ENCODE measurements at regions not wholly inside any gene's neighbourhood (a gene's known extent, or its start where the extent isn't known, plus 50 kb on each side); places are given as distances from the start of the nearest gene placed in this dataset.

DNA sequence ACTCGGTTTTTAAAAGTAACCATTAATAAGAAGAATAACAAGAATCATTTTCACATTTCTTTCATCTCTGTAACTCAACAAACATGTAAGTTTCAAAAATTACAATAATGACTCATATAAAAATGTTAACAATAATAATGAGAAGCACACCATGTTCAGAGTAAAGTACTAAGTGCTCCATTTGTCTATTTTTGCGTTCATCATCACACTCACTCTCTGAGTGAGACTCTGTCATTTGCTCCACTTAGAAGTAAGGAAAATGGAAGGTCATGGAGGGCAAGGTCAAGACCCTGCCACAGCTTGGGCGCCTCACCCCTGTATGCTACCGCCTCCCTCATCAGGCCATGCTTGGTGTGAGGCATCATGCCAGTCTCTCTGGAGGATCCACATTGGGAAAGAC lies 129.9 kb downstream of the TMEM30B start:
- no peaks in the 10 kb centered on the region for H3K4me1 ChIP-seq (ENCODE audit: insufficient read depth, low read length)
- Mint-ChIP-seq H3K4me1 (no peaks in the 10 kb centered on the region), H3K4me3 (no peak overlapping the region), H3K36me3 (no peaks in the 10 kb centered on the region), H3K27me3 (peaks cover 7 to 31% of the 10 kb centered on the region in 2 donors), H3K9me3 (no peaks in the 10 kb centered on the region), H3K27ac (no peak overlapping the region)
- POLR2A ChIA-PET: no interaction called here
- no peaks in the 10 kb centered on the region for H3K36me3 ChIP-seq (ENCODE audit: insufficient read depth, low read length)
- CTCF ChIA-PET: no interaction called here
- H3K27ac ChIP-seq (ENCODE audit: low read depth, low read length): no peak overlapping the region
- peaks cover 6% of the 10 kb centered on the region for H3K27me3 ChIP-seq (ENCODE audit: insufficient read depth, low read length, poor library complexity, severe bottlenecking)
- DNase-seq: no peak
- H3K9me3 ChIP-seq (ENCODE audit: low read length): no peaks in the 10 kb centered on the region
- no peak overlapping the region for H3K4me3 ChIP-seq (ENCODE audit: low read length)

DNA sequence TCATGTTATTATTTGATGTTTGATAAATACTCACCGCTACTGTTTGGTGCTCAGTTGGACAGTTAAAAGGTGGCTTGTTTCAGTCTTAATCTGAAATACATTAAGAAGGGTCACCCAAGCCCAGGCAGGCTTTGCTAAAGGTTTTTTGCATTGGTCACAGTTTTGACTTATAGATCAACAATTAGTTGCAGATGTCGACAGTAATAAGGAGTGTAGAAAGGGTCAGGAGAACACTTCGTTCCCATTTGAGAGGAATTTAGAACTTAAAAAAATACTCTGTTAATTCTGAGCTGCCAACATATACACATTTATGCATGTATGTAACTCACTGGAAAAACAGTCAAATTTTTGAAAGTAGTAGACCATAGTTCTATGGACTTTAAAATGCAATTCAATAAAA lies 130.3 kb downstream of the TMEM30B start:
- Mint-ChIP-seq H3K27me3 (peaks cover 7 to 31% of the 10 kb centered on the region in 2 donors), H3K27ac (no peak overlapping the region), H3K4me3 (no peak overlapping the region), H3K9me3 (no peaks in the 10 kb centered on the region), H3K4me1 (no peaks in the 10 kb centered on the region), H3K36me3 (no peaks in the 10 kb centered on the region)
- Histone ChIP-seq H3K9me3 (ENCODE audit: low read length) (no peaks in the 10 kb centered on the region), H3K4me3 (ENCODE audit: low read length) (no peak overlapping the region), H3K27ac (ENCODE audit: low read depth, low read length) (no peak overlapping the region), H3K4me1 (ENCODE audit: insufficient read depth, low read length) (no peaks in the 10 kb centered on the region), H3K27me3 (ENCODE audit: insufficient read depth, low read length, poor library complexity, severe bottlenecking) (peaks cover 6% of the 10 kb centered on the region), H3K36me3 (ENCODE audit: insufficient read depth, low read length) (no peaks in the 10 kb centered on the region)
- no peak for DNase-seq
- CTCF ChIA-PET: no interaction called here
- POLR2A ChIA-PET: no interaction called here

DNA sequence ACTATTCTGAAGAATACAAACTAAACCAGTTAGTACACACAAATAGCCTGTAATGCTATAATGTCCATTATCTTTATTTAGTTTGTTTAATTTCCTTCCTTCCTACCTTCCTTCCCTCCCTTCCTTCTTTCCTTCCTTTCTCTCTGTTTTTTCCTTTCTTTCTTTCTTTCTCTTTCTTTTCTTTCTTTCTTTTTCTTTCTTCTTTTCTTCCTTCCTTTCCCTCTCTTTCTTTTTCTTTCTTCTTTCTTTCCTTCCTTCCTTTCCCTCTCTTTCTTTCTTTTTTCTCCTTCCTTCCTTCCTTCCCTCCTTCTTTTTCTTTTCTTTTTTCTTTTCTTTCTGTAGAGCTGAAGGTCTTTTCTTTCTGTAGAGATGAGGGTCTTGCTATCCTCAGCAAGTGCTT lies 131.2 kb downstream of the TMEM30B start:
- Mint-ChIP-seq H3K27me3 (peaks cover 7 to 30% of the 10 kb centered on the region in 2 donors), H3K27ac (no peak overlapping the region), H3K9me3 (peaks cover 0 to 5% (median 4%) of the 10 kb centered on the region in 5 donors), H3K4me3 (no peak overlapping the region), H3K4me1 (no peaks in the 10 kb centered on the region), H3K36me3 (no peaks in the 10 kb centered on the region)
- Histone ChIP-seq H3K4me3 (ENCODE audit: low read length) (no peak overlapping the region), H3K9me3 (ENCODE audit: low read length) (no peaks in the 10 kb centered on the region), H3K27me3 (ENCODE audit: insufficient read depth, low read length, poor library complexity, severe bottlenecking) (peaks cover 6% of the 10 kb centered on the region), H3K4me1 (ENCODE audit: insufficient read depth, low read length) (no peaks in the 10 kb centered on the region), H3K36me3 (ENCODE audit: insufficient read depth, low read length) (no peaks in the 10 kb centered on the region), H3K27ac (ENCODE audit: low read depth, low read length) (no peak overlapping the region)
- CTCF ChIA-PET: no interaction called here
- POLR2A ChIA-PET: no interaction called here
- no peak for DNase-seq

DNA sequence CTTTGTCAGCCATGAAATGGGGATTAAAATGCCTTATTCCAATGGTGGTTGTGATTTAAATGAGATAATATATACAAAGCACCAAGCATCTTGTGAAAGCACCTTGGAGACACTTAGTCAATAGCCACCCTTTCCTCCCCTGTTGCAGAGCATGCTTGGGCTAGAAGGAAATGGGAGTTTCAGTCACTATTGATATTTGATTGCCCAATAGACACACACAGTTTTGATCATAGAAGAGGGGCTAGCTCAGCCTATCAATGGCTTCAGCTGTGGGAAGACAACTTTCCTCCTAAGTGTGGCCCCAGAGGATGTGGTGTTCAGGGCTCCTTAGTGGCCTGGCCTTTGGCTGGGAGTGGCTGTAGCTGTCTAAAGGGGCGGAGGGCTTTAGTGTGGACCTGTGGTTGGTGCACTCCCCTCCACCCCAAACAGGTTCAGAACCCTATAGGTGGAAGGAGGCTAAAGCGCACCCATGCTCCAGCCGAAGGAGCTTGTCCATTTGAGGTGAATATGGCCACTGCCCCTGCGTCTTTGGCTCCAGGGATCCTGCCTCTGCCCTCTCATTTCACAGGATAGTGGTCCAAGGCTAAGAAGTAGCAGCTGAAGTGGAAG lies 132.3 kb downstream of the TMEM30B start:
- peaks cover 1% of the 10 kb centered on the region for H3K27me3 ChIP-seq (ENCODE audit: insufficient read depth, low read length, poor library complexity, severe bottlenecking)
- no peaks in the 10 kb centered on the region for H3K36me3 ChIP-seq (ENCODE audit: insufficient read depth, low read length)
- Mint-ChIP-seq H3K4me1 (no peaks in the 10 kb centered on the region), H3K27me3 (peaks cover 7 to 23% of the 10 kb centered on the region in 2 donors), H3K4me3 (no peak overlapping the region), H3K9me3 (peaks cover 5 to 14% (median 8%) of the 10 kb centered on the region in 5 donors), H3K27ac (no peak overlapping the region), H3K36me3 (no peaks in the 10 kb centered on the region)
- CTCF ChIA-PET: no interaction called here
- H3K4me1 ChIP-seq (ENCODE audit: insufficient read depth, low read length): no peaks in the 10 kb centered on the region
- H3K9me3 ChIP-seq (ENCODE audit: low read length): no peaks in the 10 kb centered on the region
- no peak for DNase-seq
- H3K27ac ChIP-seq (ENCODE audit: low read depth, low read length): no peak overlapping the region
- no peak overlapping the region for H3K4me3 ChIP-seq (ENCODE audit: low read length)
- POLR2A ChIA-PET: no interaction called here

DNA sequence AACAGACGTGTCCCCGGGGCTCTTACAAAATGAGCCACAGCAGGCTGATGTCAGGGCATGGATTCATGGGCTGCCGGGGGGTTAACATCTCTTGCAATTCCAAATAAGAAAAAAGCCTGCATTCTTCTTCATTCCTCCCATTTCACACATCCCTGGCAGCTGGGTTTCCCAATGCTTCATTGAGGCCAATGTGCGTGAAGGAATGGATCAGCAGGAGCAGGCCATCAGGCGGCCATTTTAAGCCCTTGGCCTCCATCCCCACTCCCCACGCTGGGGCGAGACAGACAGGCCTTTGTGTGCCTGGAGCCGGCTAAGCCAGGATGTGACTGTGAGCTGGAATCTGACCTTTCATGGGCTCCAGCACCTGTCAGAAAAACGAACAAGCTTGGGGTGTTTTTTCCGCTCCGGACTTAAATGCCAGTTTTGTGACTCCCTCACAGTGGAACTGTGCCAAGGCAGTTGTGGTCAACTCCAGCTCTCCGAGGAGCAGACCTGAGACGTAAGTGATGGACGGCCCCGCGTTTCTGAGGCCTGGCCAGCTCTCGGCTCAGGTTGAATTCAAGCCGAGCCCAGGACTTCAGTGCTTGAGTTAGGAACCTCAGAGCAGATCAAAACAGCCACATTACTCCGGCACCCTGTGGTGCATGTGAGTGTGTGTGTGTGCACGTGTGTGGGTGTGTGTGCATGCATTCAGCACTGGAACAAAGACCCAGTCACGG lies 133.1 kb downstream of the TMEM30B start:
- no peaks in the 10 kb centered on the region for H3K36me3 ChIP-seq (ENCODE audit: insufficient read depth, low read length)
- ChIA-PET POLR2A (no interaction called here), CTCF (no interaction called here)
- DNase-seq: no peak
- no peaks in the 10 kb centered on the region for H3K9me3 ChIP-seq (ENCODE audit: low read length)
- Mint-ChIP-seq H3K4me3 (no peak overlapping the region), H3K36me3 (no peaks in the 10 kb centered on the region), H3K27me3 (peaks cover 7 to 14% of the 10 kb centered on the region in 2 donors), H3K4me1 (no peaks in the 10 kb centered on the region), H3K9me3 (peaks cover 5 to 21% (median 15%) of the 10 kb centered on the region in 5 donors), H3K27ac (no peak overlapping the region)
- no peak overlapping the region for H3K27ac ChIP-seq (ENCODE audit: low read depth, low read length)
- no peaks in the 10 kb centered on the region for H3K27me3 ChIP-seq (ENCODE audit: insufficient read depth, low read length, poor library complexity, severe bottlenecking)
- H3K4me3 ChIP-seq (ENCODE audit: low read length): no peak overlapping the region
- H3K4me1 ChIP-seq (ENCODE audit: insufficient read depth, low read length): no peaks in the 10 kb centered on the region

DNA sequence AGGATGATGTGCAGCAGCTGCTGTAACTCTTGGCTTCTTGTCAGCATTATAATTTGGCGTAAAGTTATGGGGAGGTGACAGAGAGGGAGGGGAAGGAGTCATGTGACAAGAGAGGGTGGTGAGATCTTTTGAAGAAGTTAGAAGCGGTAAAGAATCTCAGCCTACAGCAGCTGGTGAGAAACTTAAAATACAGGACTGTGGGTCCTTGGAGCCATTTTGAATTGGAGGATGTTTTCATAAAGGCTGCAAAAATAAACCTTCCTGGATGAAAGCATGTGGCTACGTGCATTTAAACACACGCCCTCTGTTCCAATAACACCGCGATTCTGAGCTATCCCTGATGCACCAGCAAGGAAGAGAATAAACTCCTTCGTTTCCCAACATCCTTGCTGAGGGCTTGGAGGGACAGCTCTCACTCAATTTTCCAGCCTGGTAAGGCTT lies 133.7 kb downstream of the TMEM30B start:
- H3K4me3 ChIP-seq (ENCODE audit: low read length): no peak overlapping the region
- H3K4me1 ChIP-seq (ENCODE audit: insufficient read depth, low read length): no peaks in the 10 kb centered on the region
- POLR2A ChIA-PET: interaction anchor here (0.7 kb wide), 1 partner anchor 16 kb away, joined by 3 read pairs; no protein-coding TSS in a partner anchor
- peaks cover 5 to 24% (median 16%) of the 10 kb centered on the region in 5 donors for H3K9me3 Mint-ChIP-seq
- peaks cover 7 to 9% of the 10 kb centered on the region in 2 donors for H3K27me3 Mint-ChIP-seq
- H3K27ac Mint-ChIP-seq: no peak overlapping the region
- H3K36me3 Mint-ChIP-seq: no peaks in the 10 kb centered on the region
- H3K27ac ChIP-seq (ENCODE audit: low read depth, low read length): no peak overlapping the region
- no peaks in the 10 kb centered on the region for H3K9me3 ChIP-seq (ENCODE audit: low read length)
- no peak overlapping the region for H3K4me3 Mint-ChIP-seq
- H3K36me3 ChIP-seq (ENCODE audit: insufficient read depth, low read length): no peaks in the 10 kb centered on the region
- CTCF ChIA-PET: no interaction called here
- DNase-seq: no peak
- H3K4me1 Mint-ChIP-seq: no peaks in the 10 kb centered on the region
- no peaks in the 10 kb centered on the region for H3K27me3 ChIP-seq (ENCODE audit: insufficient read depth, low read length, poor library complexity, severe bottlenecking)

DNA sequence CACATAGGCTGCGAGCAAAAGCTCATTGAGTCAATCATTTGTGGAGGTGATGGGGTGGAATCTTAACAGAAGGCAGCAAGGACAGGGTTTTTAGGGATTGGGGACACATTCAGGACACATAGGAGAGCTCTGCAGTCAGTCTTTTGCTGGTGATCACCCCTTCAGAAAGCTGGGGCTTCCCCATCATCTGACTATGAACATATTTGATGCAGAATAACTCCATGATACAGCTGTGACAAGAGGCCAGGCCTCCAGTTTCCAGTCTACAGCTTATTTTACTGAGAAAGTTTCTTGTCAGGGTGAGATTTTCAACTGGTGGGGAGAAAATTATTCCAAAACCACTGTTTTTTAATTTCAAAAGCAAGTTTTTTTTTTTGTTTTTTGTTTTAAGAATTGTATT lies 134.2 kb downstream of the TMEM30B start:
- no peaks in the 10 kb centered on the region for H3K4me1 ChIP-seq (ENCODE audit: insufficient read depth, low read length)
- Mint-ChIP-seq H3K27ac (no peak overlapping the region), H3K27me3 (peaks cover 7 to 9% of the 10 kb centered on the region in 2 donors), H3K4me1 (no peaks in the 10 kb centered on the region), H3K9me3 (peaks cover 5 to 24% (median 18%) of the 10 kb centered on the region in 5 donors), H3K36me3 (no peaks in the 10 kb centered on the region), H3K4me3 (no peak overlapping the region)
- ChIA-PET POLR2A (interaction anchor here (0.7 kb wide), 1 partner anchor 15 kb away, joined by 3 read pairs; no protein-coding TSS in a partner anchor), CTCF (no interaction called here)
- no peak overlapping the region for H3K27ac ChIP-seq (ENCODE audit: low read depth, low read length)
- no peaks in the 10 kb centered on the region for H3K9me3 ChIP-seq (ENCODE audit: low read length)
- no peaks in the 10 kb centered on the region for H3K27me3 ChIP-seq (ENCODE audit: insufficient read depth, low read length, poor library complexity, severe bottlenecking)
- H3K36me3 ChIP-seq (ENCODE audit: insufficient read depth, low read length): no peaks in the 10 kb centered on the region
- no peak for DNase-seq
- H3K4me3 ChIP-seq (ENCODE audit: low read length): no peak overlapping the region

DNA sequence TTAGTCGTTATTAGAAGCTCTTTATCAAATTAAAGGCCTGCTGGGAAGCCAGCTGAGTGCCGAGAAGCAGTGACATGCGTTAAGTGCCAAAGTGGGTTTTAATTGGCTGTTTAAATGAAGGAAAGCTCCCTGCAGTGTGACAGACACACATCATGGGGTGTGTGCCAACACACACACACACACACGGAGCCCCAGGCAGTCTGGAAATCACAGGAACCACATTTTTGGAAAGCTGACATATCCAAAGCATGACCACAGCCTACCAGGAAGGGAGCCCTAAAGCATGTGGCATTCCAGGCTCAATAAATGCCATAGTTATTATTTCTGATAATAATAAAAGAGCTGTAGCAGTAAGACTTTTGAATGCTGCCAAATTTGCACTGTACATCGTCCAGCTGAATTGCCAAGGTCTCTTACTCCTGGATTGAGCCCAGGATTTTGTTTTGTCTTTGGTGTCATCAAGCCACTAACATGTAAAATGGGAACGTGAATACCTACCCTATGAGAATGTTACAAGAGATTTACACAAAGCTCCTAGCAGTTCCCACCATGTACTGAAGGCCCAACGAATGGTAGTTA lies 135.1 kb downstream of the TMEM30B start:
- CTCF ChIA-PET: no interaction called here
- no peak overlapping the region for H3K4me3 ChIP-seq (ENCODE audit: low read length)
- peaks cover 5 to 24% (median 18%) of the 10 kb centered on the region in 5 donors for H3K9me3 Mint-ChIP-seq
- no peak overlapping the region for H3K27ac Mint-ChIP-seq
- H3K4me3 Mint-ChIP-seq: no peak overlapping the region
- H3K4me1 Mint-ChIP-seq: no peaks in the 10 kb centered on the region
- H3K4me1 ChIP-seq (ENCODE audit: insufficient read depth, low read length): no peaks in the 10 kb centered on the region
- H3K27me3 ChIP-seq (ENCODE audit: insufficient read depth, low read length, poor library complexity, severe bottlenecking): no peaks in the 10 kb centered on the region
- H3K36me3 ChIP-seq (ENCODE audit: insufficient read depth, low read length): no peaks in the 10 kb centered on the region
- H3K9me3 ChIP-seq (ENCODE audit: low read length): no peaks in the 10 kb centered on the region
- H3K27ac ChIP-seq (ENCODE audit: low read depth, low read length): no peak overlapping the region
- H3K27me3 Mint-ChIP-seq: peaks cover 5 to 7% of the 10 kb centered on the region in 2 donors
- no peaks in the 10 kb centered on the region for H3K36me3 Mint-ChIP-seq
- POLR2A ChIA-PET: no interaction called here
- no peak for DNase-seq
